Common myeloid progenitor, CD34-positive (primary cell): ENCODE measurements at regions not wholly inside any gene's neighbourhood (a gene's known extent, or its start where the extent isn't known, plus 50 kb on each side); places are given as distances from the start of the nearest gene placed in this dataset.

Source experiments
- CTCF ChIA-PET: fragments of 350-600 bp; sonication (Branson Sonifier 250); formaldehyde crosslinking; loops from one replicate; lab custom pipeline; 2021; ENCODE audit warnings: antibody characterized with exemption; lab: Charles Lee
- POLR2A ChIA-PET: fragments of 350-600 bp; sonication (Branson Sonifier 250); formaldehyde crosslinking; loops from one replicate; lab custom pipeline; 2021; ENCODE audit warnings: antibody characterized with exemption; lab: Charles Lee
- DNase-seq, 3 donors: peaks; one replicate each; pipeline versions ENCODE4 v3.0.0 to v3.0.0-alpha.2; 2013
- H3K27ac ChIP-seq, 2 experiments: 1 replicate in 1 of 2; 2 replicates in 1 of 2; pipeline ENCODE4 v1.7.0; 2013; ENCODE audit warnings: inconsistent platforms in 2 of 2, low read length in 2 of 2, mild to moderate bottlenecking in 2 of 2, low read depth in 1 of 2, moderate library complexity in 1 of 2; ENCODE audit not compliant: severe bottlenecking in 2 of 2, insufficient read depth in 1 of 2, poor library complexity in 1 of 2
- H3K27me3 ChIP-seq, 5 experiments: replicated peaks in 2 of 5; 1 replicate in 3 of 5; 2 replicates in 2 of 5; pipeline versions ENCODE4 v1.6.1 to v1.7.0; 2013; ENCODE audit warnings: low read length in 4 of 5, mild to moderate bottlenecking in 2 of 5, moderate library complexity in 2 of 5, inconsistent platforms in 1 of 5; ENCODE audit not compliant: insufficient read depth in 5 of 5, control insufficient read depth in 4 of 5
- H3K36me3 ChIP-seq, 4 experiments: 1 replicate in 2 of 4; 2 replicates in 2 of 4; pipeline versions ENCODE4 v1.6.1 to v1.7.0; 2013; ENCODE audit warnings: low read length in 3 of 4, control low read depth in 1 of 4, mild to moderate bottlenecking in 1 of 4; ENCODE audit not compliant: control insufficient read depth in 4 of 4, insufficient read depth in 4 of 4
- H3K4me1 ChIP-seq, 4 experiments: 1 replicate in 3 of 4; 2 replicates in 1 of 4; pipeline versions ENCODE4 v1.6.1 to v1.7.1; 2013; ENCODE audit warnings: low read length in 3 of 4, mild to moderate bottlenecking in 3 of 4, control low read depth in 1 of 4, inconsistent platforms in 1 of 4, moderate library complexity in 1 of 4; ENCODE audit not compliant: control insufficient read depth in 4 of 4, insufficient read depth in 4 of 4; ENCODE audit errors: control extremely low read depth in 1 of 4
- H3K4me3 ChIP-seq, 7 experiments: 1 replicate in 4 of 7; 2 replicates in 3 of 7; pipeline versions ENCODE4 v1.5.1 to v1.7.0; 2013; ENCODE audit warnings: mild to moderate bottlenecking in 7 of 7, low read length in 6 of 7, moderate library complexity in 6 of 7, inconsistent platforms in 2 of 7, low read depth in 2 of 7, control low read depth in 1 of 7; ENCODE audit not compliant: insufficient read depth in 4 of 7, control insufficient read depth in 1 of 7; ENCODE audit errors: extremely low read depth in 1 of 7
- H3K9me3 ChIP-seq, 5 experiments: 1 replicate in 4 of 5; 2 replicates in 1 of 5; pipeline versions ENCODE4 v1.6.1 to v1.7.1; 2013; ENCODE audit warnings: low read length in 4 of 5, mild to moderate bottlenecking in 2 of 5, inconsistent platforms in 1 of 5, low read depth in 1 of 5, moderate library complexity in 1 of 5; ENCODE audit not compliant: control insufficient read depth in 4 of 5, insufficient read depth in 2 of 5; ENCODE audit errors: control extremely low read depth in 1 of 5
- WGBS: methylation state at CpG from one replicate; pipeline ENCODE4 v1.1.5; 2013; ENCODE audit not compliant: insufficient coverage; 5-methylcytosine and 5-hydroxymethylcytosine counted together

GRCh38 chr18:61141691-61142090 is 191.5 kb upstream of the CDH20 start:
- WGBS, result 83% methylated on average over 1 of the region's 1 CpG

GRCh38 chr18:61148322-61148721 is 184.9 kb upstream of the CDH20 start:
- H3K27me3 ChIP-seq, result no peaks in the 10 kb centered on the region
- ChIA-PET POLR2A (no interaction called here), CTCF (no interaction called here)
- no peak overlapping the region for H3K27ac ChIP-seq
- DNase-seq, result no peak
- no peak overlapping the region for H3K4me3 ChIP-seq
- no peaks in the 10 kb centered on the region for H3K4me1 ChIP-seq
- H3K9me3 ChIP-seq, result no peaks in the 10 kb centered on the region
- no peaks in the 10 kb centered on the region for H3K36me3 ChIP-seq

More at GRCh38 chr18:61141691-61142090, 191.5 kb upstream of the CDH20 start:
- H3K36me3 ChIP-seq, result no peaks in the 10 kb centered on the region
- CTCF ChIA-PET, result no interaction called here
- no peak overlapping the region for H3K4me3 ChIP-seq
- H3K4me1 ChIP-seq, result no peaks in the 10 kb centered on the region
- H3K27ac ChIP-seq, result no peak overlapping the region
- H3K9me3 ChIP-seq, result peaks cover 0 to 2% (median 2%) of the 10 kb centered on the region in 5 experiments
- no peak for DNase-seq
- POLR2A ChIA-PET, result no interaction called here
- H3K27me3 ChIP-seq, result no peaks in the 10 kb centered on the region

GRCh38 chr18:61149786-61150185 is 183.4 kb upstream of the CDH20 start:
- no peak overlapping the region for H3K27ac ChIP-seq
- no peak overlapping the region for H3K4me3 ChIP-seq
- H3K27me3 ChIP-seq, result no peaks in the 10 kb centered on the region
- H3K36me3 ChIP-seq, result no peaks in the 10 kb centered on the region
- WGBS, result 100% methylated on average over 3 of the region's 5 CpGs
- CTCF ChIA-PET, result no interaction called here
- POLR2A ChIA-PET, result no interaction called here
- no peak for DNase-seq
- H3K9me3 ChIP-seq, result no peaks in the 10 kb centered on the region
- no peaks in the 10 kb centered on the region for H3K4me1 ChIP-seq

GRCh38 chr18:61153571-61153970 is 179.7 kb upstream of the CDH20 start:
- 92% methylated on average over 2 of the region's 3 CpGs for WGBS
- DNase-seq, result no peak
- Histone ChIP-seq H3K27ac (no peak overlapping the region), H3K4me1 (no peaks in the 10 kb centered on the region), H3K4me3 (no peak overlapping the region), H3K36me3 (no peaks in the 10 kb centered on the region), H3K27me3 (no peaks in the 10 kb centered on the region), H3K9me3 (no peaks in the 10 kb centered on the region)
- ChIA-PET POLR2A (no interaction called here), CTCF (no interaction called here)

- no peak for DNase-seq
- no peaks in the 10 kb centered on the region for H3K4me1 ChIP-seq
- ChIA-PET POLR2A (no interaction called here), CTCF (no interaction called here)
- no peaks in the 10 kb centered on the region for H3K27me3 ChIP-seq
- WGBS, result 100% methylated on average over 2 of the region's 3 CpGs
- no peaks in the 10 kb centered on the region for H3K36me3 ChIP-seq
- H3K4me3 ChIP-seq, result no peak overlapping the region
- no peaks in the 10 kb centered on the region for H3K9me3 ChIP-seq
- no peak overlapping the region for H3K27ac ChIP-seq
These were observed 178.4 kb upstream of the CDH20 start for GRCh38 chr18:61154866-61155265.

GRCh38 chr18:61155586-61155985 is 177.6 kb upstream of the CDH20 start:
- CTCF ChIA-PET, result no interaction called here
- Histone ChIP-seq H3K4me1 (no peaks in the 10 kb centered on the region), H3K36me3 (no peaks in the 10 kb centered on the region), H3K9me3 (no peaks in the 10 kb centered on the region), H3K4me3 (no peak overlapping the region), H3K27ac (no peak overlapping the region), H3K27me3 (no peaks in the 10 kb centered on the region)
- DNase-seq, result no peak
- POLR2A ChIA-PET, result no interaction called here
- 67% methylated on average over 1 of the region's 3 CpGs for WGBS

GRCh38 chr18:61157451-61157850 is 175.8 kb upstream of the CDH20 start:
- ChIA-PET CTCF (no interaction called here), POLR2A (no interaction called here)
- 95% methylated on average over 6 of the region's 6 CpGs for WGBS
- no peak overlapping the region for H3K4me3 ChIP-seq
- H3K27ac ChIP-seq, result no peak overlapping the region
- peaks cover 0 to 2% (median 0%) of the 10 kb centered on the region in 5 experiments for H3K27me3 ChIP-seq
- DNase-seq, result no peak
- no peaks in the 10 kb centered on the region for H3K4me1 ChIP-seq
- no peaks in the 10 kb centered on the region for H3K36me3 ChIP-seq
- no peaks in the 10 kb centered on the region for H3K9me3 ChIP-seq
